ENCODE measurements at regions not wholly inside any gene's neighbourhood (a gene's known extent, or its start where the extent isn't known, plus 50 kb on each side); places are given as distances from the start of the nearest gene placed in this dataset.

DNA sequence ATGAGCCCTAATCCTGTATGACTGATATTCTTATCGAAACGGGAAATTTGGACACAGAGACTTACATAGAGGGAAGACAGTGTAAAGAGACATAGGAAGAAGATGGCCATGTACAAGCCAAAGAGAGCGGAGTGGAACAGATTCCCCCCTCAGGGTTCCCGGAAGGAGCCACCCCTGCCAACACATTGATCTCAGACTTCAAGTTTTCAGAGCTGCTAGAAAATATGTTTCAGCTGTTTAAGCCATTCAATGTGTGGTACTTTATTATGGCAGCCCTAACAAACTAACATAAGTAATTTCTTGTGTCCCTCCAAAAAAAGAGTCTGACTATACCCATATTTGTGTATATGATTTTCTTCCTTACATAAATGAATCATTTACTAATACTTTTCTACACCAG lies 128.0 kb upstream of the STC2 start:
- dilution Hi-C loops (cut with MboI; ENCODE audit: extremely low pct_ligation_motif_present, low sequenced_read_pairs) (no loop called here), intact Hi-C loops (cut with micrococcal nuclease) (no loop called here)
- FAIRE-seq: no peak
- Histone ChIP-seq H3K79me2 (ENCODE audit: control insufficient read depth, insufficient read depth, low read length) (no peaks in the 10 kb centered on the region), H4K20me1 (replicated peaks; ENCODE audit: control insufficient read depth, extremely low read depth, insufficient read depth, low read length) (no peaks in the 10 kb centered on the region), H2AFZ (ENCODE audit: low read depth, low read length) (no peak overlapping the region), H3K9me1 (replicated peaks; ENCODE audit: control insufficient read depth, extremely low read depth, insufficient read depth, low read length) (no peaks in the 10 kb centered on the region), H3K27ac (ENCODE audit: insufficient read depth, low read depth, low read length) (peak overlapping the region; percentile 92), H3K9me3 (replicated peaks; ENCODE audit: control insufficient read depth, insufficient read depth, low read length) (no peaks in the 10 kb centered on the region), H3K4me1 (ENCODE audit: control insufficient read depth, extremely low read depth, insufficient read depth, low read length) (peaks cover 23% of the 10 kb centered on the region), H3K4me3 (replicated peaks in 1 of 3; ENCODE audit: insufficient read depth in 1 of 3, low read depth in 1 of 3, low read length in 3 of 3) (no peak overlapping the region), H3K36me3 (ENCODE audit: control insufficient read depth in 2 of 2, extremely low read depth in 1 of 2, insufficient read depth in 2 of 2, low read length in 2 of 2) (no peaks in the 10 kb centered on the region), H3K4me2 (ENCODE audit: insufficient read depth, low read length) (no peak overlapping the region), H3K9ac (replicated peaks; ENCODE audit: extremely low read depth, insufficient read depth, low read length) (no peak overlapping the region), H3K27me3 (ENCODE audit: control insufficient read depth in 2 of 2, insufficient read depth in 2 of 2, low read length in 2 of 2) (no peaks in the 10 kb centered on the region)
- TF ChIP-seq JUN (IDR thresholded peaks at IDR 0.05; ENCODE audit: borderline replicate concordance, insufficient read depth, insufficient read length, low read depth) (no peak), GATA2 (IDR thresholded peaks at IDR 0.05; ENCODE audit: insufficient read depth, insufficient read length, low read depth, low read length) (no peak), FOS (IDR thresholded peaks at IDR 0.05; ENCODE audit: borderline replicate concordance, insufficient read depth, low read length) (no peak), EZH2 (IDR thresholded peaks at IDR 0.05; ENCODE audit: borderline replicate concordance, low read depth, low read length, severe bottlenecking) (no peak), POLR2AphosphoS5 (IDR thresholded peaks at IDR 0.05; ENCODE audit: insufficient read depth, low read depth, low read length) (no peak), MYC (IDR thresholded peaks at IDR 0.05; ENCODE audit: low read depth, low read length) (no peak), MAX (IDR thresholded peaks at IDR 0.05; ENCODE audit: insufficient read depth, insufficient read length) (no peak)
- TF ChIP-seq, protein P1, sequence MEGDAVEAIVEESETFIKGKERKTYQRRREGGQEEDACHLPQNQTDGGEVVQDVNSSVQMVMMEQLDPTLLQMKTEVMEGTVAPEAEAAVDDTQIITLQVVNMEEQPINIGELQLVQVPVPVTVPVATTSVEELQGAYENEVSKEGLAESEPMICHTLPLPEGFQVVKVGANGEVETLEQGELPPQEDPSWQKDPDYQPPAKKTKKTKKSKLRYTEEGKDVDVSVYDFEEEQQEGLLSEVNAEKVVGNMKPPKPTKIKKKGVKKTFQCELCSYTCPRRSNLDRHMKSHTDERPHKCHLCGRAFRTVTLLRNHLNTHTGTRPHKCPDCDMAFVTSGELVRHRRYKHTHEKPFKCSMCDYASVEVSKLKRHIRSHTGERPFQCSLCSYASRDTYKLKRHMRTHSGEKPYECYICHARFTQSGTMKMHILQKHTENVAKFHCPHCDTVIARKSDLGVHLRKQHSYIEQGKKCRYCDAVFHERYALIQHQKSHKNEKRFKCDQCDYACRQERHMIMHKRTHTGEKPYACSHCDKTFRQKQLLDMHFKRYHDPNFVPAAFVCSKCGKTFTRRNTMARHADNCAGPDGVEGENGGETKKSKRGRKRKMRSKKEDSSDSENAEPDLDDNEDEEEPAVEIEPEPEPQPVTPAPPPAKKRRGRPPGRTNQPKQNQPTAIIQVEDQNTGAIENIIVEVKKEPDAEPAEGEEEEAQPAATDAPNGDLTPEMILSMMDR (IDR thresholded peaks at IDR 0.05; ENCODE audit: extremely low read depth in 1 of 2, insufficient read depth in 1 of 2, low read depth in 1 of 2, low read length in 2 of 2): no peak
- POLR2A ChIA-PET: no interaction called here
- CTCF ChIA-PET: interaction anchor here (1.6 kb wide), 1 partner anchor 117 kb away, joined by 9 read pairs; no protein-coding TSS in a partner anchor
- TSS peak; percentile 77 for BruUV-seq (replicated peaks)
- DNase-seq (ENCODE audit: low read depth, low spot score): no peak
